ENCODE measurements at regions not wholly inside any gene's neighbourhood (a gene's known extent, or its start where the extent isn't known, plus 50 kb on each side); places are given as distances from the start of the nearest gene placed in this dataset.
A peak's percentile ranks its signal among the peaks of the same experiment; 100 is the strongest.

DNA sequence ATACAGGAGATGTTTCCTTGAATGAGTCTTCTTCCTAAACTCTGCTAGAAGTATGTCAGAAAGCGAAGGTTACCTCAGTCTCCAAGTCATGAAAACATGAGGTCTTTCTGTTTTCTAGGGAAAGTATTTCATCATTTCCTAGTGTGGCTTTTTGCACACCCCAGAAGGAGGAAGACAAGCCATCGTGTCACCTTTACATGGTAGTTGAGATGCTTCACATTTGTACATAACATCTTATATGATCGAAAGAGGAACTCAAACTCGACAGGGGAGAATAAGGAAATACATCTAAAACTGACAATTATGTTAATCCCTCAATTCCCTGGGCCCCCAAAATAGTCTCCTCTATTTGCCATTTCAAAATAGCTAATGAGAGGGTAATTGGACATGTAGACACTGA lies 214.1 kb upstream of the PLEKHG7 start:
- no peak for DNase-seq

DNA sequence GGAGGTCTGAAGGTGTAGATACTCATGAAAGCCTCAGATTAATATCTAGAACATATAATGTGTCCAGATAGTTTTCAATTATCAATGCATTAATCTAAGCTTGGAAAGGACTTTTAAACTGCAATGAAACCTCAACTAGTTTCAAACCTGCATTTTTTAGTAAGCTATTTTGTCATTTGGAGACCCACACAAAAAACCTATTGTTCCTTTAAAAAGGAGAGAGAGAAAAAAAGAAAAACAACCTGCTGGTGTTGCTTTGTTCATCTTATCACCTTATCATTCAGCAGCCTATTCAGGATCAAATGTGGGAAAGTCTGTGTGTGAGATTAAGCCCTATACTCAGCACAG lies 215.7 kb upstream of the PLEKHG7 start:
- DNase-seq = no peak

DNA sequence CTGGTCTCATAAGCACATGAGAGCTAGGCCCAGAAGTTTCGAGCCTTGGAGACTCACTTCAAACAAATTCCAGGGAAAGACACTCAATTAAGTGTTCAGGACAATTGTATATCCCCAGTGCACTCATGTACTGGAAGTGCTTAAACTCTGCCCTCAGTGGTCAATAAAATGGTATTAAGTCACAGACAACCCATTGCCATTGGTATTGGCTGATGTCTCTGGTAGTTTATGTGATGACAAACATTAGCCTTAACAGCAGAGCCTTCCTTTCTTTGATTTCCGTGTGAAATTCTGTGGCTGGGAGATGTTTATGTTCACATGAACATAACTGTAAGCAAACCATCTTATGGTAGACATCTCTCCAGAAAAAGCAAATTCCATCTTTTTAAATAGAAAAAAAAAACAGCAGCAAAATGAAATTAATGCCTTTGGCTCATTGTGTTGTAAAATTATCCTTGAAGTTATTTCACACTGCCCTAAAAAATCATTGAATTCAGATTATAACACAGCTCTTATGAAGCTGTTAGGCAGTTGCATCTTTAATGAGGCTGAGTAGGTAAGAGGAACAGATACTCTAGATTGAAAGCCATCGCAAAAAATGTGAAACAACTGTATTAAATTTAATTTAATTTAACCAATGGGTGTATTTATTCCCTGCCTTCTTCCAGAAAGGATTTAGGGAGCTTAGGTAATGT lies 216.2 kb upstream of the PLEKHG7 start:
- no peak for DNase-seq

DNA sequence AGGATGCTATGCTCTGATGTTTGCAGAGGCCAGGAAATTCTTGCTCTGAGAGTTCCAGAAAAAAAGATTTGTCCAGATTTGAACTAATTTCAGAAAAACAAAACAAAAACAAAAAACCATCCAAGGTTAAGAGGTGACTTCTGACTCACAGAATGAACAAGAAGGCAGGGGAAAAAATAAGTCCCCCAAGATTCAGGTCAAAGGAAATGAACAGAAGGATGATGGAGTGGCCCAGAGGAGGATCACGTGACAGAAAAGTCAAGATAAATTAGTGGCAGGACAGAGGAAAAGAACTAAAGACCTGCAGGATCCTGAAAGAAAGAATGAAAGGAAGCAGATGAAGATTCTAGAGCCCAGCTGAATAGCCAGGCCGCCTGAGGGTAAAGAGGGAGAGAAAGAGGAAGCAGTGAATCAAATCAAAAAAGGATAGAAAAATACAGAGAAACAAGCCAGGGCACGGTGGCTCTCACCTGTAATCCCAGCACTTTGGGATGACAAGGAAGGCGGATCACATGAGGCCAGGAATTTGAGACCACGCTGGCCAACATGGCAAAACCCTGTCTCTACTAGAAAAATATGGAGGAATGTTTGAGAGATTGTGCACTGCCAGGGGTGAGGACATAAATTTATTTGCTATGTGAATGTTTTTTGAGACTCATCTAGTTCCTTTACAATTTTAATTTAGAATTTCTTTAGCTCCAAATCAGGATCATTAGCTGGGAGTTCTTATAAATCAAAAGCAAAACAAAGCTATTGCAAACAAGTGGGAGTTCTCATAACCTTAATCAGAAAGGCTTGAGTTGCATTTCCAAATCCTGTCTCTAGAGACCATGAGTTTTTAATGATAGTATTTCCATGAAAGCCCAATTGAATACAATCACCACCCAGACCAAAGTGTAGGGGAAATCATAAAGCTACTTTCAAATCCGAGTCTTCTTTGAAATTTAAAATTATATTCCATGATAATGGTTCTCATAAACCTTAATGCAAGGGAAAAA lies 217.1 kb upstream of the PLEKHG7 start:
- no peak for DNase-seq

DNA sequence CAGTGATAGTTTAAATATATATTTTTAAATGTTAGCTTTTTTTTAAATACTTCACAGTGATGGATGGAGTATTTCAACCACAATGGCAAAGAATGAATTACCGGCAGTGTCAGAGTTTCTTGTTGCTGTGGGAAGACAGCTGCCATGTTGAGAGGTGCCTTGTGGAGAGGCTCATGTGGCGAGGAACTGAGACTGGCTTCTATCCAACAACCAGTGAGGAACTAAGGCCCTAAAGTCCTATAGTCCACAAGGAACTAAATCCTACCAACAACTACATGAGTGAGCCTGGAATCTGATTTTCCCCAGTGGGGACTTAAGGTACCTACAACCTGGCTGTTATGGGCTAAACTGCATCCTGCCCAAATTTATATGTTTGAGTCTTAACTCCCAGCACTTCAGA lies 220.2 kb upstream of the PLEKHG7 start:
- DNase-seq = no peak

DNA sequence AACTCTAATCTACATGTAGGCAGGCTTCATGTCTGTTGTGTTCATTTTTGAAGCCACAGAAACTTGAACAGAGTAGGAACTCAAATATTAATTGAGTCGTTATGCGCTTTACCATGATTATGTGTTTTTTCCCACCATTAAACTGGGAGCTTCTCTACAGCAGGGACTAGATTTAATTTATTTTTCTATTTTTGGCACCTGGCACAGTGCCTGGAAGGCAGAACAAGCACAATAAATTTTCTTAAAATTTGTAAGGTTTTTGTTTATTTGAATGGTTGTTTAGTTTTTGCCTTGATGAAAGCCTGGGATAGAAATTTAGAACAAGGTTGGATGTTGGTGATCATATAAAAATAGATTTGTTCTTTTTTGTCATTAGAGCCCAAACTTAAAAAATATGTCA lies 221.7 kb upstream of the PLEKHG7 start:
- no peak for DNase-seq

DNA sequence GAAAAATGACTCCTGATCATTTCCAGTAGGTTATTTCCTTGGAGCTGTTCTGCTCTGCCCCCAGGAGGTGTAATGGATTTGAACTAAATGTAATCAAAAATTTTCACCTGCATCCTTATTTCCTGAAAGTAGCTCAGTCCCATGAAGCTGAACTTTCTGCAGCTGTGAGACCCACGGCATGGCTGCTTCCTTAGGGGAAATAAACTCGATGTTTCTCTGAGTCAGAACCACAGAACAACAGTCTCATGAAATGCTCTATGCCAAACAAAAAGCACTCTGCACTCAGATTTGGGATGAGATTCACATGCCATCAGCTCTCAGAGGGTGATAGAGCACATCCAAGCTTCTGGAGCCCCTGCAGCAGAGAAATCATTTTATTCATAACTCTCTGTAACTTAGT lies 224.1 kb upstream of the PLEKHG7 start:
- no peak for DNase-seq

DNA sequence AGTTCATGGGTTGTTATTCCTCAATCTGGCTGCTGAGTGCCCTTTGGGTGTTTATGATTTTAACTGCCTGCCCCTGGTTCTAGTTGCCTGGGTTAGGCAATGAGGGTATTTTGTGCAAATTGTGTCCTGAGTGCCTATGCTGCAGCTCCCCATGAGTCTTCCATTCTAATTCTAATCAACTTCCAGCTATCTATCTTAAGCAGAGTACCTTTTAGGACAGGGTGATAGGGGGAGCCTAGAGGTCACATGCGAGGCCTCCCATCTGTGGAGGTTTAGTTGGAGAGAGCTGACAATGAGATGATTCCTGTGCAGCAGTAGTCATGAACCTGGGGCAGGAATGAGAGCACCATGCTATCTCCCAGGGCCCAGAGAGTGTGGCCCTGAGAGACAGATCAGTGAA lies 225.9 kb upstream of the PLEKHG7 start:
- no peak for DNase-seq

DNA sequence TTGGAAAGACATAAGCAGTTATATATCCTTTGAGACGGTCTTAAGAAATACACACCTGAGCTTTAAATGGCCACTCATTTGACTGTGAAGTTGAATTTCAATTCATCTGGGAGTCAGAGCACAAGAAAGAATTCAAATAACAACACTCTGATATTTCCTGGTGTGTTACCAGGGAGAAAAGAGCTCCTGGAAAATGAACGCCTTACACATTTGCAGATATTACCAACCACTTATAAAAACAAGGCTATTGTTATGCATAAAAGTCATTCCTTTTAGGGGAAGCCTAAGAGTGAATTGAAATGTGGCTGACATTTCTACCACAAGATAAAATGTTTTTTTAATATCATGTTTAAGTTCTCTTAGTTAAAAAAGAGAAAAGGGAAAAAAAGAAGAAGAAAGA lies 229.2 kb upstream of the PLEKHG7 start:
- DNase-seq = no peak

DNA sequence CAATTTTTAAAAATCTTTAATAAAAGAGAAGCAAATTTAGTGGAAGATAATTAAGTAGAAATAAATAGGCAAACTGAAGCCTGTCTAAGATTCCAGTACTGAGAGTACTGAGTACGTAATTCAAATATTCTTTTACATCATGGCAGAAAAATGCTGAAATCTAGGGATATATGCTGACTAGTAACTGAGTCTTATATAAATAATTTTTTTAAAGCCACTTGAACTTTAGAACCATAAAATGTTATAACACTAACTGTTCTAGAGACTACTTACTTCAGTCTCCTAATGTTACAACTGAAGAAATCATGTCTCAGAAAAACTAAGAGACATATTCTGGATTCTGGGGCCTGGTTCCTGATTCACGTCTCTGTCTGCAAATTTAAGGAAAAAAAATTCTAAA lies 230.6 kb upstream of the PLEKHG7 start:
- no peak for DNase-seq

DNA sequence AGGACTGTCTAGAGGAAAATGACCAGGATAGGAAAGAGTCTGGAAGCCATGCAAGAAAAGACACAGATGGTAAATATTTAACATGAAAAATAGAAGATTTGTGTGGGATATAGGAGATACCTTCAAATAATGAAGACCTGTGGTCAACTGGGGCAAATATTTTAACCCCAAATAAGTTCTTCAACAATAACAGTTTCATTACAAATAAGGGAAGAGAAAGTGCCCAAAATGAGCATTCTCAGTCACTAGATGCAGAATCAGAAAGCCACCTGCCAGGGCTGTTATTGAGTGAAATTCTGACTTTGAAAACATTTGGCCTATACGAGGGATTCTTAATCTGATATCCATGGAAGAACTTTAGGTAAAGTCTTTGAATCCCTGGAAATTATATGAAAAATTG lies 231.2 kb upstream of the PLEKHG7 start:
- DNase-seq = no peak

DNA sequence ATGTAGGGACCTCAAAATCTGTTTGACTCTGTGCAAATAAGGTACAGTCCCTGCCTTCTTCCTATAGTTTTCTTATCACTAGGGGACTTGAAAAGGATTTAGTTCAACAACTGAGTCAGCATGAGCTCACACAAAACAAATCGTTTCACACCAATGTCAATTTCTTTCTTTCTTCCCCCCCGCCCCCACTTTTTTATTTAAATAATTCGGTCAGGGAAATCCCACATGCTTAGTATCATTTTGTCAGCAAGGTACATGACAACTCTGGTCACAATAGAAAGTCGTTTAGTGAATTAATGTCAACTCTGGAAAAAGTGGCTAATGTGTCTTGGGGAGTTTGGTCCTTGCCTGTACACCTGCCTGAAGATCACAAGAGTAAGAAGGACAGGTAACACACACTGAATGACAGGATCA lies 232.2 kb upstream of the PLEKHG7 start:
- no peak for DNase-seq

DNA sequence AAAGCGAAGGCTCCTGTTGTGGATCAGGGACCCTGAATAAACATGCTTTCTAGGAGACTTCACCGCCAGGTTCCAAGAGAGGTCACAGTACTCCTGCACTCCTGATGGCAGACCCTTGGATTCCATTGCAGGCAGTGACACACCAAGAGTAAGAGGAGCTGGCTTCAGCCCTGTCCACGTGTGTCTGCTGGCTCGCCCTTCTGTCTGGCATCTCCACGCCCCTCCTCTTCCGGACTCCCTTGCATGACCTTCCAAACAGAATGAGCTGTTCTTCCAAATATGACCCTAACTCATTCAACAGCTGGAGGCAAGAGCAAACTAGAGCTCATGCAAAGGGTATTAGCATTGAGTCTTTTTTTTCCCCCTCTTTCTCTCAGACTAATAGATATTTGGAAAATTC lies 233.0 kb upstream of the PLEKHG7 start:
- DNase-seq = peak; percentile 73

DNA sequence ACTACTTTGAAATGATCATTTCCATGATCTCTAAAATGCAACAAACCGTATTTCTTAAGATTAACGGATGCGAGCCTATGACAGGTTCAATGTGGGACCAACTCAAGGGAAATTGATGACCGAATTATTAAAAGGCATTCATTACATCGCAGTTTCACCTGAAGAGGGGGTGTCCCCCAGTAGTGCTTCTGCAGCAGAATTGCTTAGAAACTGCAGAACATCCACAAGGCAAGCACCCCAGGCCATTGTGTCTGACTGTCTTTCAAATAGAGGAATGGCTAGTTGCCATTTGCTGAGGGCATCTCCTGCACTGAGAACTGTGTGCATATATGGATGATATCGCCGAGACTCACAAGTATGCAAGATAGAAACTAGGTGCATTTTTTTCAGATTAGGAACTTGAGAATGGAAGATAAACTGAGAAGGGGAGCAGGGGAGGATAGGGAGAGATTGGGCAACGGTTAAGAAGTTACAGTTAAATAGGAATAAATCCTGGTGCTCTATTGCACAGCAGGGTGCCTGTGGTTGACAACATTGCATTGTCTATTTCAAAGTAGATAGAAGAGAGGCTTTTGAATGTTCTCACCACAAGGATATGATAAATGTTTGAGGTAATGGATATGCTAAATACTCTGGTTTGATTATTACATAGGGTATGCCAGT lies 234.3 kb upstream of the PLEKHG7 start:
- DNase-seq = no peak

DNA sequence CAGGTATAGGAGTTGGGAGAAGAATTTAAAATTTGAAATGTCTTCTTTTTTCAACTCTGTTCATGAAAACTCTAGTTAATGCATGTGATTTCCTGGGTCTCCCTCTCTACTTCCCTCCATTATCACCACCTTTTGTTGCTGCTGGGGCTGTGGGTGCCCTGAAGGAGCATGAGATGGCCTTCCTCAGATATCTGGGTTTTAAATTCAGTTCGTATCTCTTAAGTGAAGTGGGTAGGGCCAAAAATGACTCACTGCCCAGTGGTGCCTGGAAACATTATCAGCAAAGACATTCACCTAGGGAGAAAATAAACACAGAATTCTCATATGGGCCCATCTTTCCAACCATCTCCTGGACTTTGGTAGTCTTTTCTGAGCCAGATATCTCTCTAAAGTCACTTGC lies 234.9 kb upstream of the PLEKHG7 start:
- DNase-seq = no peak

DNA sequence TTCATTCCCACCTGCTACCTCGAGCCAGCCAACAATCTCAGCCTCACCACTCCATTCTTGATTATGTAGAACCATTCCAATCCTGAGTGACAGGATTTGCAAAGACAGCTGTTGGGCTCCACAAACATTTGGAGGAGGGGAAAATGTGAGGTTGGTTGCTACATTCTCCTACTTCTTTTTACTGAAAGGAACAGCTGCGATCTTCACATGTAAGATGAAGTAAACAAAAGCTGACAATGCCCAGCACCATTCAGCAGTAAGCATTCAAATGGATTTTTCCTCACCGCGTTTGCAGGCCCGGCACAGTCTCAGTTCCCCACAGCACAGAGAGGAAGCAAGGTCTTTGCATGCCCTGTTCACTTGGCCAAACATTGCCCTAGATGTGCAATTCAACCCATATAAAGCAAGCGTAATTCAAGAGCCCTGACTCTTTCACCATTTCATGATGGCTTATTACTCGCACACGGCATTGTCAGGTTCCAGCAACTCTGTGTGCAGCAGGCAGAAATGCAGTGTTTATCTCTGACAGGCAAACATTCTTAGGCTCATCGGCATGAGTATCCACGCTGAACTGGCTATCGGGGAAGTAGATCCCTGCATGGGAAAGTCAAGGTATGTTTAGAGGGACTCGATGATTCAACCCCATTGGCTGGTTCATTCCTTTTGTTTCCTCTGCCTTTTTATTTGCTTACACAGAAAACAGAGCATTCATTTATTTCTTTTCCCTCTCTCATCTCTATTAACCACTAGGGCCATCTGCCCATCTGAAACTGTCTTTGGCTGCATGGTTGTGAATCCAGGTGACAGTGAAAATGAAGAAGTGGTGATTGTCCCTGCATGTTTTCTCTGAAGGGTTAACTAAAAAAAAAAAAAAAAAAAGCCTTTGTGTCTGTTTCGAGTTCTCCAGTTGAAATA lies 236.1 kb upstream of the PLEKHG7 start:
- peak; percentile 65 for DNase-seq

DNA sequence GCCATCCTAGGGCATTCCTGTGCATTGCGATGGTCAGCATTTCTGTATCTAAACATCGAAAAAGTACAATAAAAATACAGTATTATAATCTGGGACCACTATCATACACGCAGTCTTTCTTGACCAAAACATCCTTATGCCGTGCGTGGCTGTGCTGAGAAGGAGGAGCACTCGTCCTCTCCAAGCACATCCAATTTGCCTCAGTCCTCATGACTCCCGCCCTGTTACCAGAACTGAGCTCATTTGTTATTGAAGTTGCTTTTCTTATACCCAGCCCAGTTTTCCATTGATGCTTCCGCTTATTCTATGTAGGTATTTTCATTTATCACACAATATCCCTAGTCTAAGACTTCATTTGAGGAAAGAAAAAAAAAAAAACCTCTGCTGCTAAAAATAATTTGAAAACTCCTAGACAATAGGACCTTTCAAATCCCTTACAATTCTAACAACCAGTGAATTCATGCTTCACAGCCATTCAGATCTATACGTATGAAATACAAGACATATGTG lies 236.9 kb upstream of the PLEKHG7 start:
- no peak for DNase-seq

DNA sequence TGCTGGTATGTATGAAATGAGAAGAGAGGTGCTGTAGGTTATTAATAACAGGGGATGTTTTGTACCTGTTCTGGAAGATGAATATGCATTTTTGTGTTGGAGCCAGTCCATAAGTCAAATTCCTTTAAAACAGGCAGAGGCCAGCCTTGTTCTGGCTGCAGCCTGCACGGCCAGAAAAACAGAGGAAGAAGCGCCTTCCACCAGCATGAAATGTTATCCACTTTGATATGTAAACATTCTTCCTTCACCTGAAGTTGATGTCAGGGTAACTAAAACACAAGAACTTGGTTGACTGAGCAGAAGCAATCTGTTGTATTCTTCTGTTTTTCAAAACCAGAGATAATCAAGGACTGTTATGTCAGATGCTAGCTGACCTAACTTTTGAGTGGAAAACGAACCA lies 237.9 kb upstream of the PLEKHG7 start:
- DNase-seq = no peak

DNA sequence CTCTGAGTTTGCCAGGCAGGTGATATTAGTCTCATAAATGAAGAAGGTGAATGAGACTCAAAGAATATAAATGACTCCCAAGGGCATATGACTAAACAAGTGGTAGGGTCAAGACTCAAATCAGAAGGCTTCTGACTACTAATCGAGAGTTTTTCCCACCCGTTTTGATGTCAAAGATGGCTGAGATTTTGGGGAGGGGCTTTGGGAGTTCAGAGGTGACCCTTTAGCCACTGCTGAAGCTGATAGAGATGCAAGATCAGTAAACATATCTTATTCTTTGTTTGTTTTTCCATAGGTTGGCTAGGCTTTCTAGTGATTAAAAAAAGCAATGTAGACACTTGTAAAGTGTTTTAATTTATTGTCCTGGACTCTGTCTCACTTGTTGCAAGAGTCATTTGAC lies 239.6 kb upstream of the PLEKHG7 start:
- no peak for DNase-seq

DNA sequence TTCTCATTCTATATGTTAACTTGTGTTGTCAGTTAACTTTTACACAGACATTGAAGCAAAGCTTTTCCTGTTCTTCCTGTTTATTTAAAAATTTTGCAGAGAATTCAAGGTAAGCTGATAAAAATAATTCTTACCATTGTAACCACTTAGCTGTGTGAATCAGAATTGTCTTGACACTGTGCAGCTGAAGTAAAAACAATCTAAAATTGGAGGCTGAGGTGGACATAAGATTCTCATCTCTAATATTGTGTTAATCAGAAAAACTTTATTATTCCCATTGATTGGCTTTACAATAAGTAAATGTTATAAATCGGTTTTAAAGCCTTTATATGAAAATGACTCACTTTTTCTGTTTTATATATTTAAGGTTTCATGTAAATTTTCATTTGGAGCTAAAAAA lies 240.3 kb upstream of the PLEKHG7 start:
- DNase-seq = no peak

DNA sequence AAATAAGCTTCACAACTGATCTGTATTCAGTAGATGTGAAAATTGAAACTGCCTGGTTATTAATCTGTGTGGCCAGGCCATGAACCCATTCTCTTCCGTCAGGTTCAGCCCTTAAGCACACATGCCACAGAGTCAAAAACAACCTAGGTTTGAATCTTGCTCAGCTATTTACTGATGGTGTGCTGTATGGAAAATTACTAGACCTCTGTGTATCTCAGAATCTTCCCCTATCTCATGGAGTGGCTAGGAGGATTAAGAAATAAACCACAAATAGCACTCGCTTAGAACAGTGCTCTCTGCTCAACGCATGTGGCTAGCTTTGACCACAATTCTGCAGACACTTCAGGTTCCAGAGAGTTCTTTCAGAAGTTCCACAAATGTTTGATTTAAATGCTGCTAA lies 240.7 kb upstream of the PLEKHG7 start:
- DNase-seq = no peak

DNA sequence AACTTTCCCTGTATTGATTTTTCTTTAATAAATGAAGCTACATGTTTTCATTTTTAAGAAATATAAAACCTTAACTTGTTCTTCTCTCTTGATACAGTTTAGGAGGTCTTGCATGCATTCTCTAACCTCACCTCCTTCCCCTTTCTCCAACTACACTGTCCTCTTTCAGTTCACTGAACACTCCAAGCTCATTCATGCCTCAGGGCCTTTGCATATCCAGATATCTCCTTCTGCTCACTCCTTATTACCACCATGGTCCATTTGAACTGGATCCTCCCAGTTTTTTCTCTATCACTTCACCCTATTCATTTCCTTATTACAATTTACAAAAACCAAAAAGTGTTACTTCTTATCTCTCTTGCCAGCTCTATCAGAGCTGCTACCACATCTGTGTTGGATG lies 242.9 kb upstream of the PLEKHG7 start:
- no peak for DNase-seq

DNA sequence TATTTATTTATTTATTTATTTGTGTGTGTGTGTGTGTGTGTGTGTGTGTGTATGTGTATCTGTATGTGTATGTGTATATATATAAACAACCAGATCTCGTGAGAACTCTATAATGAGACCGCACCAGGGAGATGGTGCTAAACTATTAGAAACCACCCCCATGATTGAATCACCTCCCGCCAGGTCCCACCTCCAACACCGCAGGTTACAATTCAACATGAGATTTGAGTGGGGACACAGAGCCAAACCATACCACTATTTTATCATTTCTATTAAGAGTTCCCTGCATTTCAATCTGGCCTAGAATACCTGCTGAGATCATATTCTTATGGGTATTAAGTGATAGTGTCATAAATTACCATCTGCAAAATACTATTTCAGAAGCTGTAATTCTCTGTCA lies 243.8 kb upstream of the PLEKHG7 start:
- DNase-seq = no peak

All from left hindlimb (tissue), 1 donor.